Osteocyte (in vitro differentiated cells): ENCODE measurements at regions not wholly inside any gene's neighbourhood (a gene's known extent, or its start where the extent isn't known, plus 50 kb on each side); places are given as distances from the start of the nearest gene placed in this dataset.

Source experiments
- DNase-seq: peaks from one replicate; pipeline ENCODE4 v3.0.0; 2021; ENCODE audit warnings: mixed read lengths; ENCODE audit not compliant: unreplicated experiment; ENCODE audit errors: extremely low spot score
- H3K27ac Mint-ChIP-seq: one replicate; pipeline ENCODE4 v1.8.0; 2021; ENCODE audit warnings: mild to moderate bottlenecking, mixed read lengths; ENCODE audit not compliant: unreplicated experiment
- H3K27me3 Mint-ChIP-seq: one replicate; pipeline ENCODE4 v1.8.0; 2021; ENCODE audit warnings: mixed read lengths; ENCODE audit not compliant: unreplicated experiment
- H3K36me3 Mint-ChIP-seq: one replicate; pipeline ENCODE4 v1.8.0; 2021; ENCODE audit warnings: mixed read lengths; ENCODE audit not compliant: unreplicated experiment
- H3K4me1 Mint-ChIP-seq: one replicate; pipeline ENCODE4 v1.8.0; 2021; ENCODE audit warnings: mixed read lengths; ENCODE audit not compliant: unreplicated experiment
- H3K4me3 Mint-ChIP-seq: one replicate; pipeline ENCODE4 v1.8.0; 2021; ENCODE audit warnings: mild to moderate bottlenecking, moderate library complexity, mixed read lengths; ENCODE audit not compliant: unreplicated experiment
- H3K9me3 Mint-ChIP-seq: one replicate; pipeline ENCODE4 v1.8.0; 2021; ENCODE audit warnings: mixed read lengths; ENCODE audit not compliant: unreplicated experiment
- CTCF ChIP-seq: fragments of 200-600 bp; sonication (generic); IDR thresholded peaks from 2 replicates; pipeline ENCODE4 v1.5.0; 2021; ENCODE audit warnings: antibody characterized with exemption, mild to moderate bottlenecking, moderate library complexity

GRCh38 chr22:23513133-23513532 is 67.0 kb downstream of the IGLL1 start:
- no peak overlapping the region for H3K4me3 Mint-ChIP-seq
- TF ChIP-seq CTCF = no peak
- H3K36me3 Mint-ChIP-seq = no peaks in the 10 kb centered on the region
- no peaks in the 10 kb centered on the region for H3K4me1 Mint-ChIP-seq
- H3K27ac Mint-ChIP-seq = no peak overlapping the region
- H3K9me3 Mint-ChIP-seq = no peaks in the 10 kb centered on the region
- DNase-seq = no peak
- peaks cover 2% of the 10 kb centered on the region for H3K27me3 Mint-ChIP-seq

- no peak overlapping the region for H3K27ac Mint-ChIP-seq
- no peak for DNase-seq
- no peaks in the 10 kb centered on the region for H3K36me3 Mint-ChIP-seq
- H3K9me3 Mint-ChIP-seq = no peaks in the 10 kb centered on the region
- no peak overlapping the region for H3K4me3 Mint-ChIP-seq
- TF ChIP-seq CTCF = no peak
- peaks cover 2% of the 10 kb centered on the region for H3K27me3 Mint-ChIP-seq
- no peaks in the 10 kb centered on the region for H3K4me1 Mint-ChIP-seq
Observed at GRCh38 chr22:23512721-23513120, 67.4 kb downstream of the IGLL1 start.

GRCh38 chr22:23512348-23512705 is 67.8 kb downstream of the IGLL1 start:
- DNase-seq = no peak
- H3K9me3 Mint-ChIP-seq = no peaks in the 10 kb centered on the region
- no peak overlapping the region for H3K27ac Mint-ChIP-seq
- H3K4me1 Mint-ChIP-seq = no peaks in the 10 kb centered on the region
- no peak overlapping the region for H3K4me3 Mint-ChIP-seq
- H3K27me3 Mint-ChIP-seq = peaks cover 2% of the 10 kb centered on the region
- TF ChIP-seq CTCF = no peak
- H3K36me3 Mint-ChIP-seq = no peaks in the 10 kb centered on the region

GRCh38 chr22:23511627-23512347 is 68.3 kb downstream of the IGLL1 start:
- no peak overlapping the region for H3K27ac Mint-ChIP-seq
- H3K9me3 Mint-ChIP-seq = no peaks in the 10 kb centered on the region

More at GRCh38 chr22:23511627-23512347, 68.3 kb downstream of the IGLL1 start:
- TF ChIP-seq CTCF = no peak
- no peaks in the 10 kb centered on the region for H3K4me1 Mint-ChIP-seq
- no peak overlapping the region for H3K4me3 Mint-ChIP-seq
- DNase-seq = no peak
- no peaks in the 10 kb centered on the region for H3K36me3 Mint-ChIP-seq
- H3K27me3 Mint-ChIP-seq = peaks cover 6% of the 10 kb centered on the region
